C4-2B (cell line): ENCODE measurements at regions not wholly inside any gene's neighbourhood (a gene's known extent, or its start where the extent isn't known, plus 50 kb on each side); places are given as distances from the start of the nearest gene placed in this dataset.
"Not testable (repeated sequence)": the region's sequence is repeated elsewhere in the genome, so short reads cannot be mapped to it uniquely, and the experiment has no call there.

Experiments used
- H3K27ac ChIP-seq: fragments of 450-650 bp; 2 replicates; pipeline ENCODE4 v1.5.1; 2017
- CTCF ChIP-seq: fragments of 450-650 bp; conservative IDR thresholded peaks from 2 replicates; pipeline ENCODE4 v1.5.1; 2017; ENCODE audit warnings: mild to moderate bottlenecking
- ZFX ChIP-seq: fragments of 450-650 bp; IDR thresholded peaks from 2 replicates; pipeline ENCODE4 v1.6.1; 2017

- TF ChIP-seq CTCF = no peak
- TF ChIP-seq ZFX = no peak
- no peak overlapping the region for H3K27ac ChIP-seq
Observed at GRCh38 chr1:118388301-118388959, 203.4 kb upstream of the SPAG17 start.

GRCh38 chr1:118381197-118381869, 196.3 kb upstream of the SPAG17 start:
- no peak overlapping the region for H3K27ac ChIP-seq
- no peak for TF ChIP-seq CTCF
- TF ChIP-seq ZFX = no peak

- not testable (repeated sequence) for H3K27ac ChIP-seq
Observed at GRCh38 chr1:118377183-118377582, 192.2 kb upstream of the SPAG17 start.

GRCh38 chr1:118371612-118372011, 186.6 kb upstream of the SPAG17 start:
- no peak for TF ChIP-seq ZFX
- TF ChIP-seq CTCF = no peak
- no peak overlapping the region for H3K27ac ChIP-seq

GRCh38 chr1:118370861-118371260, 185.8 kb upstream of the SPAG17 start:
- no peak overlapping the region for H3K27ac ChIP-seq
- no peak for TF ChIP-seq ZFX
- TF ChIP-seq CTCF = no peak

GRCh38 chr1:118366286-118366685, 181.3 kb upstream of the SPAG17 start:
- TF ChIP-seq CTCF = no peak
- H3K27ac ChIP-seq = no peak overlapping the region

GRCh38 chr1:118364882-118365281, 179.9 kb upstream of the SPAG17 start:
- TF ChIP-seq CTCF (no peak), ZFX (no peak)
- no peak overlapping the region for H3K27ac ChIP-seq

GRCh38 chr1:118363396-118363795, 178.4 kb upstream of the SPAG17 start:
- TF ChIP-seq ZFX = no peak
- TF ChIP-seq CTCF = no peak
- no peak overlapping the region for H3K27ac ChIP-seq
